Loucy (cell line): ENCODE measurements at regions not wholly inside any gene's neighbourhood (a gene's known extent, or its start where the extent isn't known, plus 50 kb on each side); places are given as distances from the start of the nearest gene placed in this dataset.

Experiments used
- H2AFZ ChIP-seq: fragments of 200-600 bp; sonication (generic); 2 replicates; pipeline ENCODE4 v1.6.0; 2016; ENCODE audit warnings: antibody characterized with exemption, mild to moderate bottlenecking, low read length, moderate library complexity
- H3F3A ChIP-seq: fragments of 200-600 bp; 2 replicates; pipeline ENCODE4 v1.6.0; 2016; ENCODE audit warnings: antibody characterized with exemption, low read depth, mild to moderate bottlenecking
- H3K27me3 ChIP-seq: fragments of 200-600 bp; sonication (generic); 2 replicates; pipeline ENCODE4 v1.6.1; 2014; ENCODE audit warnings: low read length, mild to moderate bottlenecking; ENCODE audit not compliant: insufficient read depth, poor library complexity, severe bottlenecking
- H3K36me3 ChIP-seq: fragments of 200-600 bp; sonication (generic); 2 replicates; pipeline ENCODE4 v1.6.1; 2016; ENCODE audit warnings: low read length; ENCODE audit not compliant: insufficient read depth
- H3K4me1 ChIP-seq: fragments of 200-600 bp; sonication (generic); 2 replicates; pipeline ENCODE4 v1.5.1; 2014; ENCODE audit warnings: low read length, mild to moderate bottlenecking; ENCODE audit not compliant: insufficient read depth, poor library complexity, severe bottlenecking
- H3K4me2 ChIP-seq: fragments of 200-600 bp; sonication (generic); 2 replicates; pipeline ENCODE4 v1.6.0; 2014; ENCODE audit warnings: antibody characterized with exemption, low read length, low read depth, mild to moderate bottlenecking; ENCODE audit not compliant: poor library complexity, severe bottlenecking
- H3K4me3 ChIP-seq: fragments of 200-600 bp; sonication (generic); 2 replicates; pipeline ENCODE4 v1.5.1; 2014; ENCODE audit warnings: low read length, mild to moderate bottlenecking, mixed read lengths; ENCODE audit not compliant: poor library complexity, severe bottlenecking
- H3K79me2 ChIP-seq: fragments of 200-600 bp; sonication (generic); 2 replicates; pipeline ENCODE4 v1.6.1; 2014; ENCODE audit warnings: low read length; ENCODE audit not compliant: insufficient read depth
- H3K9ac ChIP-seq: fragments of 200-600 bp; sonication (generic); 2 replicates; pipeline ENCODE4 v1.6.0; 2014; ENCODE audit warnings: mild to moderate bottlenecking, low read depth, low read length, moderate library complexity; ENCODE audit not compliant: poor library complexity, severe bottlenecking
- H3K9me2 ChIP-seq: fragments of 200-600 bp; sonication (generic); replicated peaks from 2 replicates; pipeline ENCODE4 v1.6.1; 2016; ENCODE audit warnings: low read depth, low read length, mixed read lengths
- H3K9me3 ChIP-seq: fragments of 200-600 bp; sonication (generic); 2 replicates; pipeline ENCODE4 v1.6.1; 2014; ENCODE audit warnings: mild to moderate bottlenecking, antibody characterized with exemption, low read length, low read depth; ENCODE audit not compliant: insufficient read depth
- H4K20me1 ChIP-seq: fragments of 200-600 bp; sonication (generic); 2 replicates; pipeline ENCODE4 v1.6.0; 2014; ENCODE audit warnings: antibody characterized with exemption, low read length, mild to moderate bottlenecking; ENCODE audit not compliant: insufficient read depth, poor library complexity, severe bottlenecking
- EZH2phosphoT487 ChIP-seq: fragments of 200-600 bp; IDR thresholded peaks from 2 replicates; pipeline ENCODE4 v1.6.1; 2018; ENCODE audit warnings: antibody characterized with exemption, mild to moderate bottlenecking, moderate library complexity, borderline replicate concordance
- TF ChIP-seq, protein P1 (sequence below): fragments of 200-600 bp; sonication (generic); conservative IDR thresholded peaks from 2 replicates; pipeline ENCODE4 v1.5.1; 2014; ENCODE audit warnings: mild to moderate bottlenecking, antibody characterized with exemption, low read length

DNA sequence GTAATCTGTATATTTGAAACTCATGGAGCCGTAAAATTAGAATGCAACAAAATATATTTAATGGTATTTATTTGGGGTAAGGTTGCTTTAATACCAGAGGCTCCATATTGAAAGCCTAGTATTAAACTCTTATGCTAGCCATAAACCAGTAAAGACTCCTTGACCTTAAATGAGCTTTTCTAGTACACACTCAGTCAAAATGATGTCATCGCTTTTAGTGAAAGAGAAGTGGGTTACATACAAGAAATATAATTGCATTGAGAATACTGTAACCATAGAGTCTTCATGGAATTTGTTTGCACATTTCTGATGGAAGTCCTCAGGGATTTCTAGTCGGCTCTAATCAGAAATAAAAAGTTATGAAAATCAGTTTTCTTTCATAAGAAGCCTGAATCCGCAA is 757.6 kb downstream of the GBE1 start:
- TF ChIP-seq EZH2phosphoT487: no peak
- TF ChIP-seq, protein P1, sequence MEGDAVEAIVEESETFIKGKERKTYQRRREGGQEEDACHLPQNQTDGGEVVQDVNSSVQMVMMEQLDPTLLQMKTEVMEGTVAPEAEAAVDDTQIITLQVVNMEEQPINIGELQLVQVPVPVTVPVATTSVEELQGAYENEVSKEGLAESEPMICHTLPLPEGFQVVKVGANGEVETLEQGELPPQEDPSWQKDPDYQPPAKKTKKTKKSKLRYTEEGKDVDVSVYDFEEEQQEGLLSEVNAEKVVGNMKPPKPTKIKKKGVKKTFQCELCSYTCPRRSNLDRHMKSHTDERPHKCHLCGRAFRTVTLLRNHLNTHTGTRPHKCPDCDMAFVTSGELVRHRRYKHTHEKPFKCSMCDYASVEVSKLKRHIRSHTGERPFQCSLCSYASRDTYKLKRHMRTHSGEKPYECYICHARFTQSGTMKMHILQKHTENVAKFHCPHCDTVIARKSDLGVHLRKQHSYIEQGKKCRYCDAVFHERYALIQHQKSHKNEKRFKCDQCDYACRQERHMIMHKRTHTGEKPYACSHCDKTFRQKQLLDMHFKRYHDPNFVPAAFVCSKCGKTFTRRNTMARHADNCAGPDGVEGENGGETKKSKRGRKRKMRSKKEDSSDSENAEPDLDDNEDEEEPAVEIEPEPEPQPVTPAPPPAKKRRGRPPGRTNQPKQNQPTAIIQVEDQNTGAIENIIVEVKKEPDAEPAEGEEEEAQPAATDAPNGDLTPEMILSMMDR: no peak
- no peaks in the 10 kb centered on the region for H3K9me2 ChIP-seq
- no peaks in the 10 kb centered on the region for H3K4me1 ChIP-seq
- no peaks in the 10 kb centered on the region for H3K36me3 ChIP-seq
- no peaks in the 10 kb centered on the region for H4K20me1 ChIP-seq
- H3K27me3 ChIP-seq: no peaks in the 10 kb centered on the region
- H2AFZ ChIP-seq: no peak overlapping the region
- H3K79me2 ChIP-seq: no peaks in the 10 kb centered on the region
- no peaks in the 10 kb centered on the region for H3F3A ChIP-seq
- H3K9me3 ChIP-seq: no peaks in the 10 kb centered on the region
- no peak overlapping the region for H3K4me2 ChIP-seq
- H3K4me3 ChIP-seq: no peak overlapping the region
- no peak overlapping the region for H3K9ac ChIP-seq

DNA sequence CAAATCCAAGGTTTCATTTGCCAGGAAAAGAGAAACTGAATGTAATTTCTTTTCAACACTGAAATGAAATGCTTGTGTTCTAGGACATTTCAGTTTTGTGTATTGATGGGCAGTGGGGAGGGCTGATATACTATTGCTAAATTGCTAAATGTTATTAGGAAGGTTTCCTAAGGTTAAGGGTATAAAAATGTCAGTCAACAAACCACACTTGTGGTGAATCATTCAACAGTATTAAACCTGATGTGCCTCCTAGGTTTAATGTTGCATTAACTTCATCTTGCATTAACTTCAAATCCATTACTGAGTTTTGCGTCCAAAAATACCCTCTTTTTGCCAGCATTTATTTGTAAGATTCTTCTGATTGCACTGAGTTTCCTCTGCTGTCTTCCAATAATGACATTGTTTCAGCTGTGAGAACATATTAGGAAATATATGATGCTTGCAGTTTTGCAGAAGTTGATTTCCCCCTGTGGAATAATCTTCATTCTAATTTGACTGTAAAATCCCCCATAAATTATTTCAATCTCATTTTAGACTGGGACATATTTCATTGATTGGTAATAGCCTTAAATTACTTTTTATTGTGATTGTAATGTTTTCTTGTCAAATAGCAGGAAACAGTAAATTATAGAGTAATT is 758.3 kb downstream of the GBE1 start:
- TF ChIP-seq, protein P1: no peak
- no peak for TF ChIP-seq EZH2phosphoT487
- Histone ChIP-seq H2AFZ (no peak overlapping the region), H3K9me3 (no peaks in the 10 kb centered on the region)

DNA sequence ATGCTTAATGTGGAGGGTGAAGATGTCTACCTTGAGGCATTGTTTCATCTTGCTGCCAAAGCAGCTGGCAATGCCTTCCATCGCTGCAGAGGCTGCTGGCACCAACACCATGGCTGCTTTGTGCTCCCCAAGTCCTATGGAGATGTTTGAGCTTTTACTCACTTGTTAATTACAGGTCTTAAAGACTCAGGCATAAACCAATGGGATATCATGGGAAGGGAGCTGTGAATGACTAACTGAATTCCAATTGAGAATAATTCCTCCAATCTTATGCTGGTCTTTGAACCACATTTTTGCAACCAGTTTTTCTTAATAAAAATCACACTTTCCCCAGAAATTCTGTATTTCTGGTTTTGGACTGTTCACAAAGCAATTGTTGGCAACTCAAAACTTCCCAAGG is 762.0 kb downstream of the GBE1 start:
- Histone ChIP-seq H3K4me1 (no peaks in the 10 kb centered on the region), H3K27me3 (no peaks in the 10 kb centered on the region), H3K4me2 (no peak overlapping the region), H3K9ac (no peak overlapping the region), H4K20me1 (no peaks in the 10 kb centered on the region), H2AFZ (no peak overlapping the region), H3K79me2 (no peaks in the 10 kb centered on the region), H3K36me3 (no peaks in the 10 kb centered on the region), H3K9me3 (no peaks in the 10 kb centered on the region), H3K4me3 (no peak overlapping the region), H3F3A (no peaks in the 10 kb centered on the region), H3K9me2 (no peaks in the 10 kb centered on the region)
- TF ChIP-seq, protein P1: no peak
- TF ChIP-seq EZH2phosphoT487: no peak

More for the DNA sequence above, 758.3 kb downstream of the GBE1 start:
- Histone ChIP-seq H3K79me2 (no peaks in the 10 kb centered on the region), H3K9ac (no peak overlapping the region), H4K20me1 (no peaks in the 10 kb centered on the region), H3K4me1 (no peaks in the 10 kb centered on the region), H3F3A (no peaks in the 10 kb centered on the region), H3K9me2 (no peaks in the 10 kb centered on the region), H3K4me3 (no peak overlapping the region), H3K27me3 (no peaks in the 10 kb centered on the region), H3K36me3 (no peaks in the 10 kb centered on the region), H3K4me2 (no peak overlapping the region)
